Endodermal cell (in vitro differentiated cells): ENCODE measurements at regions not wholly inside any gene's neighbourhood (a gene's known extent, or its start where the extent isn't known, plus 50 kb on each side); places are given as distances from the start of the nearest gene placed in this dataset.
"Not testable (repeated sequence)": the region's sequence is repeated elsewhere in the genome, so short reads cannot be mapped to it uniquely, and the experiment has no call there.

Source experiments
- DNase-seq: peaks from one replicate; pipeline ENCODE4 v3.0.0-alpha.2; 2017
- H3K27ac ChIP-seq: 2 replicates; pipeline ENCODE4 v1.5.1; 2013; ENCODE audit warnings: mild to moderate bottlenecking, low read depth, low read length, moderate library complexity
- H3K27me3 ChIP-seq: 2 replicates; pipeline ENCODE4 v1.6.1; 2013; ENCODE audit warnings: mild to moderate bottlenecking, low read length, moderate library complexity; ENCODE audit not compliant: insufficient read depth, control insufficient read depth, poor library complexity, severe bottlenecking
- H3K36me3 ChIP-seq: 2 replicates; pipeline ENCODE4 v1.7.0; 2013; ENCODE audit warnings: mild to moderate bottlenecking, low read length, moderate library complexity; ENCODE audit not compliant: control insufficient read depth, insufficient read depth
- H3K4me1 ChIP-seq: one replicate; pipeline ENCODE4 v1.7.0; 2013; ENCODE audit warnings: low read length; ENCODE audit not compliant: control insufficient read depth, insufficient read depth
- H3K4me3 ChIP-seq: 2 replicates; pipeline ENCODE4 v1.5.1; 2013; ENCODE audit warnings: mild to moderate bottlenecking, low read length, moderate library complexity
- H3K9ac ChIP-seq: 2 replicates; pipeline ENCODE4 v1.6.1; 2013; ENCODE audit warnings: mild to moderate bottlenecking, low read length, moderate library complexity; ENCODE audit not compliant: poor library complexity, severe bottlenecking; ENCODE audit errors: extremely low read depth
- H3K9me3 ChIP-seq: 2 replicates; pipeline ENCODE4 v1.6.1; 2013; ENCODE audit warnings: mild to moderate bottlenecking, low read length, moderate library complexity; ENCODE audit not compliant: control insufficient read depth
- H3K27ac Mint-ChIP-seq: 2 replicates; pipeline ENCODE4 v1.8.0; 2020; ENCODE audit warnings: mixed read lengths
- H3K27me3 Mint-ChIP-seq: 2 replicates; pipeline ENCODE4 v1.8.0; 2021; ENCODE audit warnings: mild to moderate bottlenecking, mixed read lengths; ENCODE audit not compliant: insufficient read depth
- H3K36me3 Mint-ChIP-seq: 2 replicates; pipeline ENCODE4 v1.8.0; 2020; ENCODE audit warnings: low read depth, mixed read lengths
- H3K4me1 Mint-ChIP-seq: 2 replicates; pipeline ENCODE4 v1.8.0; 2020; ENCODE audit warnings: mixed read lengths
- H3K4me3 Mint-ChIP-seq: 2 replicates; pipeline ENCODE4 v1.8.0; 2020; ENCODE audit warnings: mild to moderate bottlenecking, moderate library complexity, mixed read lengths
- H3K9me3 Mint-ChIP-seq: 2 replicates; pipeline ENCODE4 v1.8.0; 2020; ENCODE audit warnings: mild to moderate bottlenecking, mixed read lengths
- WGBS, 2 experiments: methylation state at CpG; one replicate each; pipeline versions ENCODE4 v1.1.5 to v1.1.7; 2013; ENCODE audit warnings: missing lambda C conversion rate in 2 of 2, mixed read lengths in 1 of 2; ENCODE audit not compliant: insufficient coverage in 1 of 2, insufficient read length in 1 of 2; 5-methylcytosine and 5-hydroxymethylcytosine counted together
- TF ChIP-seq, protein P1 (sequence below): fragments of 200-600 bp; sonication (generic); conservative IDR thresholded peaks from 2 replicates; pipeline ENCODE4 v1.5.0; 2021; ENCODE audit warnings: antibody characterized with exemption, mild to moderate bottlenecking

GRCh38 chr10:55929291-55929690 lies 431.8 kb downstream of the ZWINT start:
- Histone ChIP-seq H3K27ac (no peak overlapping the region), H3K9me3 (no peaks in the 10 kb centered on the region), H3K4me1 (no peaks in the 10 kb centered on the region), H3K9ac (no peak overlapping the region), H3K36me3 (no peaks in the 10 kb centered on the region), H3K27me3 (no peaks in the 10 kb centered on the region), H3K4me3 (no peak overlapping the region)
- no peaks in the 10 kb centered on the region for H3K9me3 Mint-ChIP-seq
- TF ChIP-seq, protein P1, sequence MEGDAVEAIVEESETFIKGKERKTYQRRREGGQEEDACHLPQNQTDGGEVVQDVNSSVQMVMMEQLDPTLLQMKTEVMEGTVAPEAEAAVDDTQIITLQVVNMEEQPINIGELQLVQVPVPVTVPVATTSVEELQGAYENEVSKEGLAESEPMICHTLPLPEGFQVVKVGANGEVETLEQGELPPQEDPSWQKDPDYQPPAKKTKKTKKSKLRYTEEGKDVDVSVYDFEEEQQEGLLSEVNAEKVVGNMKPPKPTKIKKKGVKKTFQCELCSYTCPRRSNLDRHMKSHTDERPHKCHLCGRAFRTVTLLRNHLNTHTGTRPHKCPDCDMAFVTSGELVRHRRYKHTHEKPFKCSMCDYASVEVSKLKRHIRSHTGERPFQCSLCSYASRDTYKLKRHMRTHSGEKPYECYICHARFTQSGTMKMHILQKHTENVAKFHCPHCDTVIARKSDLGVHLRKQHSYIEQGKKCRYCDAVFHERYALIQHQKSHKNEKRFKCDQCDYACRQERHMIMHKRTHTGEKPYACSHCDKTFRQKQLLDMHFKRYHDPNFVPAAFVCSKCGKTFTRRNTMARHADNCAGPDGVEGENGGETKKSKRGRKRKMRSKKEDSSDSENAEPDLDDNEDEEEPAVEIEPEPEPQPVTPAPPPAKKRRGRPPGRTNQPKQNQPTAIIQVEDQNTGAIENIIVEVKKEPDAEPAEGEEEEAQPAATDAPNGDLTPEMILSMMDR = no peak
- no peak for DNase-seq
- H3K27ac Mint-ChIP-seq = no peak overlapping the region
- 82% methylated on average over 1 of the region's 1 CpG; no CpG with 5 or more reads in 1 of the 2 experiments for WGBS, 2 experiments
- H3K27me3 Mint-ChIP-seq = no peaks in the 10 kb centered on the region
- H3K4me3 Mint-ChIP-seq = no peak overlapping the region
- no peaks in the 10 kb centered on the region for H3K4me1 Mint-ChIP-seq
- no peaks in the 10 kb centered on the region for H3K36me3 Mint-ChIP-seq

DNA sequence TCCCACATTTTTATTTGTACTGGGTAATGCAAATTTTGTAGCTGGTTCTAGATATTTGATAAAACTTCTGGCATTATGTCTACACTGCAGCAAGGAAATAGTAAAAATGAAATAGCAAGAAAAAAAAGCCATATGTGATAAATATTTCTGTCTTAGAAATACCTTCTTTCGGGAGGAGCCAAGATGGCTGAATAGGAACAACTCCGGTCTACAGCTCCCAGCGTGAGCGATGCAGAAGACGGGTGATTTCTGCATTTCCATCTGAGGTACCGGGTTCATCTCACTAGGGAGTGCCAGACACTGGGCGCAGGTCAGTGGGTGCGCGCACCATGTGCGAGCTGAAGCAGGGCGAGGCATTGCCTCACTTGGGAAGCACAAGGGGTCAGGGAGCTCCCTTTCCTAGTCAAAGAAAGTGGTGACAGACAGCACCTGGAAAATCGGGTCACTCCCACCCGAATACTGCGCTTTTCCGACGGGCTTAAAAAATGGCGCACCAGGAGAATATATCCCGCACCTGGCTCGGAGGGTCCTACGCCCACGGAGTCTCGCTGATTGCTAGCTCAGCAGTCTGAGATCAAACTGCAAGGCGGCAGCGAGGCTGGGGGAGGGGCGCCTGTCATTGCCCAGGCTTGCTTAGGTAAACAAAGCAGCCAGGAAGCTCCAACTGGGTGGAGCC lies 461.4 kb downstream of the ZWINT start:
- H3K27ac ChIP-seq, H3K27me3 ChIP-seq, H3K4me1 ChIP-seq, DNase-seq, H3K9me3 ChIP-seq, H3K36me3 ChIP-seq, H3K9ac ChIP-seq, H3K27me3 Mint-ChIP-seq, H3K36me3 Mint-ChIP-seq: not testable (repeated sequence)
- H3K4me1 Mint-ChIP-seq = peaks cover 22% of the 10 kb centered on the region
- peak overlapping the region; percentile 98 for H3K27ac Mint-ChIP-seq
- peak overlapping the region; percentile 75 for H3K4me3 ChIP-seq
- 40 to 44% methylated on average over 1 to 25 of the region's 25 CpGs for WGBS, 2 experiments
- peak overlapping the region; percentile 91 for H3K4me3 Mint-ChIP-seq
- H3K9me3 Mint-ChIP-seq = peaks cover 23% of the 10 kb centered on the region

DNA sequence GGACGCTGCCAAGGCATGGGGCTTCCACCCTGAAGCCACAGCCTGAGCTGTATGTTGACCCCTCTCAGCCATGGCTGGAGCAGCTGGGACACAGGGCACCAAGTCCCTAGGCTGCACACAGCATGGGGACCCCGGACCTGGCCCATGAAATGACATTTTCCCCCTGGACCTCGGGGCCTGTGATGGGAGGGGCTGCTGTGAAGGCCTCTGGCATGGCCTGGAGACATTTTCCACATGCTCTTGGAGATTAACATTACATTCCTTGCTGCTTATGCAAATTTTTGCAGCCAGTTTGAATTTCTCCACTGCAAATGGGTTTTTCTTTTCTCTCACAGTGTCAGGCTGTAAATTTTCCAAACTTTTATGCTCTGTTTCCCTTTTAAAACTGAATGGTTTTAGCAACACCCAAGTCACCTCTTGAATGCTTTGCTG lies 463.6 kb downstream of the ZWINT start:
- Histone ChIP-seq H3K27me3 (no peaks in the 10 kb centered on the region), H3K27ac (no peak overlapping the region), H3K36me3 (no peaks in the 10 kb centered on the region), H3K4me3 (peak overlapping the region; percentile 75), H3K4me1 (no peaks in the 10 kb centered on the region), H3K9me3 (no peaks in the 10 kb centered on the region), H3K9ac (no peak overlapping the region)
- WGBS, 2 experiments = 83 to 90% methylated on average over 2 to 3 of the region's 3 CpGs
- Mint-ChIP-seq H3K27ac (peak overlapping the region; percentile 70), H3K4me1 (peaks cover 22% of the 10 kb centered on the region), H3K4me3 (peak overlapping the region; percentile 29), H3K9me3 (peaks cover 15% of the 10 kb centered on the region), H3K27me3 (no peaks in the 10 kb centered on the region), H3K36me3 (peaks cover 4% of the 10 kb centered on the region)
- DNase-seq = peak; percentile 77
- TF ChIP-seq, protein P1 = no peak

GRCh38 chr10:55892276-55892675 lies 468.8 kb downstream of the ZWINT start:
- Histone ChIP-seq H3K27me3 (no peaks in the 10 kb centered on the region), H3K4me3 (no peak overlapping the region), H3K36me3 (no peaks in the 10 kb centered on the region), H3K27ac (no peak overlapping the region), H3K9me3 (no peaks in the 10 kb centered on the region), H3K4me1 (no peaks in the 10 kb centered on the region), H3K9ac (no peak overlapping the region)
- no peak overlapping the region for H3K27ac Mint-ChIP-seq
- H3K9me3 Mint-ChIP-seq = peaks cover 2% of the 10 kb centered on the region
- H3K4me3 Mint-ChIP-seq = no peak overlapping the region
- H3K36me3 Mint-ChIP-seq = peaks cover 2% of the 10 kb centered on the region
- TF ChIP-seq, protein P1 = no peak
- no peaks in the 10 kb centered on the region for H3K27me3 Mint-ChIP-seq
- WGBS, 2 experiments = 100% methylated on average over 1 of the region's 1 CpG; no CpG with 5 or more reads in 1 of the 2 experiments
- DNase-seq = no peak
- peaks cover 9% of the 10 kb centered on the region for H3K4me1 Mint-ChIP-seq
